GM10266 (cell line): ENCODE measurements at regions not wholly inside any gene's neighbourhood (a gene's known extent, or its start where the extent isn't known, plus 50 kb on each side); places are given as distances from the start of the nearest gene placed in this dataset.

Source experiments
- DNase-seq: peaks from one replicate; pipeline ENCODE4 v3.0.0; 2012; ENCODE audit errors: extremely low spot score
- TF ChIP-seq, protein P1 (sequence below): IDR thresholded peaks from 2 replicates; pipeline ENCODE4 v1.5.1; 2012; ENCODE audit warnings: mild to moderate bottlenecking, low read depth; ENCODE audit not compliant: control insufficient read depth, insufficient read depth; ENCODE audit errors: missing control alignments

- TF ChIP-seq, protein P1, sequence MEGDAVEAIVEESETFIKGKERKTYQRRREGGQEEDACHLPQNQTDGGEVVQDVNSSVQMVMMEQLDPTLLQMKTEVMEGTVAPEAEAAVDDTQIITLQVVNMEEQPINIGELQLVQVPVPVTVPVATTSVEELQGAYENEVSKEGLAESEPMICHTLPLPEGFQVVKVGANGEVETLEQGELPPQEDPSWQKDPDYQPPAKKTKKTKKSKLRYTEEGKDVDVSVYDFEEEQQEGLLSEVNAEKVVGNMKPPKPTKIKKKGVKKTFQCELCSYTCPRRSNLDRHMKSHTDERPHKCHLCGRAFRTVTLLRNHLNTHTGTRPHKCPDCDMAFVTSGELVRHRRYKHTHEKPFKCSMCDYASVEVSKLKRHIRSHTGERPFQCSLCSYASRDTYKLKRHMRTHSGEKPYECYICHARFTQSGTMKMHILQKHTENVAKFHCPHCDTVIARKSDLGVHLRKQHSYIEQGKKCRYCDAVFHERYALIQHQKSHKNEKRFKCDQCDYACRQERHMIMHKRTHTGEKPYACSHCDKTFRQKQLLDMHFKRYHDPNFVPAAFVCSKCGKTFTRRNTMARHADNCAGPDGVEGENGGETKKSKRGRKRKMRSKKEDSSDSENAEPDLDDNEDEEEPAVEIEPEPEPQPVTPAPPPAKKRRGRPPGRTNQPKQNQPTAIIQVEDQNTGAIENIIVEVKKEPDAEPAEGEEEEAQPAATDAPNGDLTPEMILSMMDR, result no peak
- DNase-seq, result no peak
Measured at GRCh38 chr5:174828804-174829510, 104.6 kb downstream of the MSX2 start.

DNA sequence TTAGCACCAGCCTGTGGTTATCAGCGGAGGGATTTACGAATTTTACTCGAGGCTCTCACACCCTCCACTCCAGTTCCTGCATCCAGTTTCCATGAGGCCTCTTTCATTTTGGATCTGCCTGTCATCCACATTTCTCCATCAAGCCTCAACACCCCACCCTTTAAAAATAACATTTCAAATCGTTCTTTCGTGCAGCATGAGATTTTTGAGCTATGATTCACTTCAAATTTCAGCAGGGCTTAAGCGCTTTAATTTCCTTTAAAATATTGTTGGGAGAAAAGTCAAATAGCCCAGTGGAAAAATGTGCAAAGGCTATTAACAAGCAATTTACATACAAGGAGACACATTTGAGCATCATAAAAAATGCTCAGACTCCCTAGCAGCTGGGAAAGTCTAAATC lies 103.2 kb downstream of the MSX2 start:
- no peak for DNase-seq

DNA sequence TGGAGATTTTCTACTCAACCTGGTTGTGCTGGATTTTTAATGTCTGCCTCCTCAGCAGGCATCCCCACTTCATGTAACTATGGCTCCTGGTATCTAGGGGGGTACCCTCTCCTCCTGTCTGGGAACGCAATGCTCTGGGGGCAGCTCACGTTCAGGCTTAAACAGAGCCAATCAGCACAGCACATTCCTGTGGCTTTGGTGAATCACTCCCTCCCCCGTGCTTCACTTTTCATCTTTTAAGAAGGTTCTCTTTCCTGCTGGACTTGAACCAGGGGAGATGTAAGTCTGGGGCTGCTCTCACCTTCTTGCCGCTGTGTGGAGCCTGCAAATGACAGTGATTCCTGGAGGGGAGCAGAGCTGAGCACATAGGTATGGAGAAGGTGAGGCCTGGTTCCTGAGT lies 101.2 kb downstream of the MSX2 start:
- no peak for DNase-seq
- TF ChIP-seq, protein P1, result no peak

More for the DNA sequence above, 103.2 kb downstream of the MSX2 start:
- TF ChIP-seq, protein P1, result no peak

DNA sequence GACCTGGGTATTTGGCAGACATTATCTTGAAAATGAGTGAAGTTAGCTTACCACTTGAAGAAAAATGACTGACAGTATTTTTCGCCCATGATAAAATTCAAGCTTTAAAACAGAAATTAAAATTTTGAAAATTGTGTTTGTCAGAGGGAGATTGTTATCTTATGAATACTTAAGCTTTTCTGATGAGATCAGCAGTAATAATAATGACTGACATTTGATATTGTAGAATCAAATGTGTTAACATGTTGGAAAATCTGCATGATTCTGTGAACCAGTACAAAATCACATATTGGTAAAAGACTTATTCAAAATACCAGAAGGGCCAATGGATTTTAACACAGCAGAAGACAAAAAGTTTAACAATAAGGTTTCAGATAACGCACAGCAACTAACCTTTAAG lies 94.0 kb downstream of the MSX2 start:
- TF ChIP-seq, protein P1, result no peak
- DNase-seq, result no peak

GRCh38 chr5:174817610-174818009 lies 93.2 kb downstream of the MSX2 start:
- no peak for DNase-seq
- TF ChIP-seq, protein P1, result no peak

- TF ChIP-seq, protein P1, result no peak
- no peak for DNase-seq
Measured at GRCh38 chr5:174816858-174817257, 92.5 kb downstream of the MSX2 start.

- TF ChIP-seq, protein P1, result no peak
- no peak for DNase-seq
Measured at GRCh38 chr5:174811438-174811837, 87.1 kb downstream of the MSX2 start.
